SK-N-SH treated with all-trans-retinoic acid at 6 μM for 48 hours (cell line): ENCODE measurements at regions not wholly inside any gene's neighbourhood (a gene's known extent, or its start where the extent isn't known, plus 50 kb on each side); places are given as distances from the start of the nearest gene placed in this dataset.

Experiments
- ATAC-seq: fragments of 200-7000 bp; cut with Tn5 transposase; 3 replicates; pipeline ENCODE4 v1.9.1; 2020; ENCODE audit warnings: mild to moderate bottlenecking, moderate library complexity
- ARNTL ChIP-seq: fragments of 450-650 bp; formaldehyde crosslinking; IDR thresholded peaks from 2 replicates; pipeline ENCODE4 v1.5.0; 2020; ENCODE audit warnings: low read depth, mild to moderate bottlenecking, moderate library complexity, borderline replicate concordance
- BACH2 ChIP-seq: fragments of 250-450 bp; sonication (Bioruptor Pico); IDR thresholded peaks from 2 replicates; pipeline ENCODE4 v1.9.0; 2021; ENCODE audit warnings: mild to moderate bottlenecking, borderline replicate concordance
- CREB5 ChIP-seq: fragments of 250-450 bp; sonication (Bioruptor Pico); IDR thresholded peaks from 2 replicates; pipeline ENCODE4 v1.5.1; 2020; ENCODE audit warnings: low read depth, mild to moderate bottlenecking, moderate library complexity
- CSDC2 ChIP-seq: fragments of 250-450 bp; sonication (Bioruptor Pico); IDR thresholded peaks from 2 replicates; pipeline ENCODE4 v1.5.0; 2020; ENCODE audit warnings: mild to moderate bottlenecking, moderate library complexity
- ESRRG ChIP-seq: fragments of 250-450 bp; sonication (Bioruptor Pico); IDR thresholded peaks from 2 replicates; pipeline ENCODE4 v1.6.1; 2021; ENCODE audit warnings: mild to moderate bottlenecking
- ISL1 ChIP-seq: fragments of 250-450 bp; sonication (Bioruptor Pico); IDR thresholded peaks from 2 replicates; pipeline ENCODE4 v2.1.2; 2022; ENCODE audit warnings: mild to moderate bottlenecking, moderate library complexity
- OSR1 ChIP-seq: fragments of 250-450 bp; sonication (Bioruptor Pico); IDR thresholded peaks from 2 replicates; pipeline ENCODE4 v1.8.0; 2022; ENCODE audit warnings: moderate library complexity, mild to moderate bottlenecking, inconsistent platforms
- PATZ1 ChIP-seq: fragments of 250-450 bp; sonication (Bioruptor Pico); IDR thresholded peaks from 2 replicates; pipeline ENCODE4 v1.8.0; 2020; ENCODE audit warnings: mild to moderate bottlenecking, moderate library complexity, borderline replicate concordance
- POU6F1 ChIP-seq: fragments of 250-450 bp; sonication (Bioruptor Pico); IDR thresholded peaks from 2 replicates; pipeline ENCODE4 v1.8.0; 2021; ENCODE audit warnings: low read depth, mild to moderate bottlenecking, moderate library complexity, borderline replicate concordance
- PPARA ChIP-seq: fragments of 250-450 bp; sonication (Bioruptor Pico); IDR thresholded peaks from 2 replicates; pipeline ENCODE4 v1.5.0; 2020; ENCODE audit warnings: mild to moderate bottlenecking, borderline replicate concordance
- RARB ChIP-seq: fragments of 250-450 bp; sonication (Bioruptor Pico); IDR thresholded peaks from 2 replicates; pipeline ENCODE4 v1.8.0; 2021; ENCODE audit warnings: mild to moderate bottlenecking, moderate library complexity
- SNAI2 ChIP-seq: fragments of 250-450 bp; sonication (Bioruptor Pico); IDR thresholded peaks from 2 replicates; pipeline ENCODE4 v1.5.0; 2020; ENCODE audit warnings: mild to moderate bottlenecking, moderate library complexity
- TCF4 ChIP-seq: fragments of 250-450 bp; sonication (Bioruptor Pico); IDR thresholded peaks from 2 replicates; pipeline ENCODE4 v1.8.0; 2021; ENCODE audit warnings: mild to moderate bottlenecking, moderate library complexity, borderline replicate concordance
- TOX ChIP-seq: fragments of 250-450 bp; sonication (Bioruptor Pico); IDR thresholded peaks from 2 replicates; pipeline ENCODE4 v1.8.0; 2021; ENCODE audit warnings: mild to moderate bottlenecking, moderate library complexity, borderline replicate concordance
- TSHZ2 ChIP-seq: fragments of 250-450 bp; sonication (Bioruptor Pico); IDR thresholded peaks from 2 replicates; pipeline ENCODE4 v1.5.0; 2020; ENCODE audit warnings: mild to moderate bottlenecking, moderate library complexity
- ZC3H10 ChIP-seq: fragments of 250-450 bp; sonication (Bioruptor Pico); IDR thresholded peaks from 2 replicates; pipeline ENCODE4 v1.5.1; 2021; ENCODE audit warnings: mild to moderate bottlenecking, moderate library complexity
- ZFP3 ChIP-seq: fragments of 250-450 bp; sonication (Bioruptor Pico); IDR thresholded peaks from 2 replicates; pipeline ENCODE4 v1.5.0; 2020; ENCODE audit warnings: mild to moderate bottlenecking, moderate library complexity
- ZFP30 ChIP-seq: fragments of 450-650 bp; formaldehyde crosslinking; IDR thresholded peaks from 2 replicates; pipeline ENCODE4 v1.5.0; 2022; ENCODE audit warnings: mild to moderate bottlenecking, moderate library complexity
- ZNF565 ChIP-seq: fragments of 450-650 bp; formaldehyde crosslinking; conservative IDR thresholded peaks from 2 replicates; pipeline ENCODE4 v1.5.0; 2020; ENCODE audit warnings: low read depth, mild to moderate bottlenecking, moderate library complexity
- ZNF70 ChIP-seq: fragments of 450-650 bp; formaldehyde crosslinking; IDR thresholded peaks from 2 replicates; pipeline ENCODE4 v1.5.0; 2020; ENCODE audit warnings: mild to moderate bottlenecking, moderate library complexity
- ZNF8 ChIP-seq: fragments of 450-650 bp; formaldehyde crosslinking; IDR thresholded peaks from 2 replicates; pipeline ENCODE4 v1.5.0; 2020; ENCODE audit warnings: mild to moderate bottlenecking, moderate library complexity

GRCh38 chr4:161188578-161188977 lies 975.2 kb downstream of the FSTL5 start:
- ATAC-seq: no peak
- TF ChIP-seq SNAI2 (no peak), ZFP30 (no peak), ZNF8 (CRISPR knock-in tag) (no peak), RARB (CRISPR knock-in tag) (no peak), PPARA (CRISPR knock-in tag) (no peak), CREB5 (CRISPR knock-in tag) (no peak), ISL1 (CRISPR knock-in tag) (no peak), BACH2 (CRISPR knock-in tag) (no peak), ZNF70 (CRISPR knock-in tag) (no peak), PATZ1 (CRISPR knock-in tag) (no peak), TSHZ2 (no peak), POU6F1 (no peak), ZC3H10 (no peak), CSDC2 (CRISPR knock-in tag) (no peak), TOX (CRISPR knock-in tag) (no peak), ZNF565 (CRISPR knock-in tag) (no peak), ZFP3 (CRISPR knock-in tag) (no peak), OSR1 (no peak), ARNTL (CRISPR knock-in tag) (no peak), TCF4 (no peak)

- ATAC-seq: no peak
- TF ChIP-seq PPARA (CRISPR knock-in tag): no peak
- no peak for TF ChIP-seq BACH2 (CRISPR knock-in tag)
- no peak for TF ChIP-seq CSDC2 (CRISPR knock-in tag)
- no peak for TF ChIP-seq OSR1
- no peak for TF ChIP-seq ZNF8 (CRISPR knock-in tag)
- TF ChIP-seq ESRRG (CRISPR knock-in tag): no peak
- no peak for TF ChIP-seq TCF4
- no peak for TF ChIP-seq PATZ1 (CRISPR knock-in tag)
- no peak for TF ChIP-seq SNAI2
Observed at GRCh38 chr4:161187569-161187968, 976.2 kb downstream of the FSTL5 start.

GRCh38 chr4:161186750-161187149 lies 977.0 kb downstream of the FSTL5 start:
- no peak for ATAC-seq
- TF ChIP-seq TCF4 (peak; percentile 60; the same call in 1 of the 2 replicates), ISL1 (CRISPR knock-in tag) (no peak)
